Stromal cell of bone marrow (primary cell): ENCODE measurements at regions not wholly inside any gene's neighbourhood (a gene's known extent, or its start where the extent isn't known, plus 50 kb on each side); places are given as distances from the start of the nearest gene placed in this dataset.
"Not testable (repeated sequence)": the region's sequence is repeated elsewhere in the genome, so short reads cannot be mapped to it uniquely, and the experiment has no call there.

Experiments
- DNase-seq: peaks from one replicate; pipeline ENCODE4 v3.0.0-alpha.2; 2012; ENCODE audit warnings: low read depth

DNA sequence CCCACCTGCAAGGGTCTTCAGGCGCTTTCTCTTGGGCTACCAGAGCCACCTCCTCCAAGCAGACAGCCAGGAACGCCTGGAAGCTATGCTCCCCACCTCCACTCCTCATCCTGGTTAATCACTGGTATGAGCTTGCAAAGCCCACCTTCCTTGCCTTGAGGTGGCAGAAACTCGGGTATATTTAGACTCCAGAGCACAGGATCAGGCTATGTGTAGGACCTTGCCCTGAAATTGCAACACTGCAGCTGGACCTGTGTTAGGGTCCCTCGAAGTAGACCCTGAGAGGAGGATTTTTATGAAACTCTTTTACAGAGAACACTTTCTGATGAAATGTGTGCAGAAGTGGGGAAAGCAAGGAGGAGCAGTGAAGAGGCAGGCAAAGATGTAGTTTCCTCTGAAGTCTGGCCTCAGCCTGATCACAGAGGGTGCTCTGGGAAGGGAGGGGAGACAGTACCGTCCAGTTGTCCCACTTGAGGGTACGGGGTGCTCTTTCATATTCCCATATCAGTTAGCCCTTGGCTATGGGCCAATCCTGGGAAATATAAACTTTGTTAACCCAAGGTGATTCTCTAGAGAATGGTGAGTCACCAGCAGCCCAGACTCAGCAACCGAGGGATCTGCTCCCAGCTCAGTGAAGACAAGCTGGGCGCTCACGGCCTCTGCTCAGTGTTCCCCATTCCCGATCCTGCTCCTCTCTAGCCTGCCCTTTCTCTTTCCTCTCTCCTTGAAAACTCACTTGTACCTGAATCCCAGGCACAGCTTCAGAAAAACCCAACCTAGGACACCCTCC, 157.9 kb downstream of the UQCRFS1 start:
- no peak for DNase-seq

DNA sequence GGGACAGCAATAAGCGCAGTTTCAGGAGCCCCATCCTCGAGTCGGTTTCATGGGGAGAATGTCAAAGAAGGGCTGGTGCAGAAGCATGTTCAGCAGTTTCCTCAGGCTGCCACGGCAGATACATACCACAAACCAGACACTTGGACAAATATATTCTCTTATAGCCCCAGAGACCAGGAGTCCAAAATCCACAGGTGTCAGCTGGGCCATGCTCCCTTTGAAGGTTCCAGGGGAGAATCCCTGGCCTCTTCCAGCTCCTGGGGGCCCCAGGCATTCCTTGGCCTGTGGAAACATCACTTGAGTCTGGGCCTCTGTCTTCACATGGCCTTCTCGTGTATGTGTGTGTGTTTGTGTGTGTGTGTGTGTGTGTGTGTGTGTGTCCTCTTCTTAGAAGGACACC, 164.1 kb downstream of the UQCRFS1 start:
- DNase-seq, result no peak

- no peak for DNase-seq
These were observed 167.2 kb downstream of the UQCRFS1 start for GRCh38 chr19:29045679-29046254.

DNA sequence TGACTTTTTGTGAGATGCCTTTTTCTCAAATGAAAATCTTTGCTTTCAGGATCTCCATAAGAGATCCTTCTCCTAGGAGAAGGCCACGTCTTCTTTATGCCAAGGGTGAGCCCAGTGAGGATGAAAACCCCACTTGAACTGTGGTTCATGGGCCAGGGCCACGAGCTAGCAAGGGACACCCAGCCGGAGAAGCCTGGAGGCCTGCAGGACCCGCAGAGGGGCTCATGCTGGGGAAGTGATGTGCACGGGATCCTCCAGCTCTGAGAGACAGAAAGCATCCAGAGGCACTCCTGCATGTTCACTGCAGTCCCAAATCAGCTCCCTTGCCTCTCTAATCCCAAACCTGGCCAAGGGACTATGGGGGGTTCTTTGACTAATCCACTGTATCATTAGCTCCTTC, 168.9 kb downstream of the UQCRFS1 start:
- DNase-seq, result no peak

DNA sequence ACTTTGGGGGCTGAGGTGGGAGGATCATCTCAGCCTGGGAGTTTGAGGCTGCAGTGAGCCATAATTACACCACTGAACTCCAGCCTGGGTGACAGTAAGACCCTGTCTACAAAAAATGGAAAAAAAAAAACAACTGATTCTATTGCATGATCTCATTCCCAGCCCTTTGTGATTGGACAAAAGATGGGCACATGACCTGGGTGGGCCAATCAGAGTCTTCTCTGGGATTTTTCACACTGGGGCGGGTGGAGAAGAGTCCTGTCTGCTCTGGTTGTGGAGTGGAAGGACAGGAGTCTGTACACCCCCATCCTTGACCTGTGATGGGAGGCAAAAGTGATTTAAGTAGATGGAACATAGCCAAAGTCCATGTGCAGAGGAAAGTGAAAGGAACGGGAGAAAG, 170.5 kb downstream of the UQCRFS1 start:
- DNase-seq, result no peak

DNA sequence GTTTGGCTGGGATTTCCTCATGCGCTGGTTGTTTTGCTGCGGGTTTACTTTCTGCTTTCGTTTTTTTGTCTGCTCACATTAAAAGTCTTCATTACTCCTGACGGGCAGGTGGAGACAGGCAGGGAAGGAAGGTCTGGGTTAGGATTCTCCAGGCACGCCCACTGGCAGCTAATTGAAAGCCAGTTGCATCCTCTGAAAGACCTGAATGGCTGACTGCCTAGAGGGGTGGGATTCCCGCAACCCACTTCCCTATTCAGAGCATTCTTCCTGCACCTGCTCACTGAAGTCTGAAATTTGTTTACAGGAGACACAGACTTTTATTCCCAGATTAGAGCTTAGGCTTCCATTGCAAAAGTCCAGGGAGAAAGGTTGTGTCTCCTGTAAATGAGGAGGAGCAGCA, 172.0 kb downstream of the UQCRFS1 start:
- no peak for DNase-seq

DNA sequence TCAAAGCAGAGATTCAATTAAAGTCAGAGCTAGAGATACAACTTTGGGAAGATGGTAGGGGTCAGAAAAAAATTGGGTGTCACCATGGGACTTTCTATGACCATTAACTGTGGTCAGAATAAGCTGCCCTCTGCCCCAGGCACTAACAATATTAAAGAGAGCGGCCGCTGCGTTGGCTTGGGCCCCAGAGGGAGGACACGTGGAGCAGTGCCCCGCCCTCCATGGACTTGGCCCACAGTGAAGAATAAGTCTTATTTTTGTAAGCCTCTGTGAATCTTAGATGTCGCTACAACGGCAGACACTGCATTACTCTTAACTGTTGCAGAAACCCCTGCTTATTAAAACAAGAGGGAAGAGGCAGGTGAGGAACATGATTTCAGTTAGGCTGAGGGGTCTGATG, 172.7 kb downstream of the UQCRFS1 start:
- DNase-seq, result no peak

DNA sequence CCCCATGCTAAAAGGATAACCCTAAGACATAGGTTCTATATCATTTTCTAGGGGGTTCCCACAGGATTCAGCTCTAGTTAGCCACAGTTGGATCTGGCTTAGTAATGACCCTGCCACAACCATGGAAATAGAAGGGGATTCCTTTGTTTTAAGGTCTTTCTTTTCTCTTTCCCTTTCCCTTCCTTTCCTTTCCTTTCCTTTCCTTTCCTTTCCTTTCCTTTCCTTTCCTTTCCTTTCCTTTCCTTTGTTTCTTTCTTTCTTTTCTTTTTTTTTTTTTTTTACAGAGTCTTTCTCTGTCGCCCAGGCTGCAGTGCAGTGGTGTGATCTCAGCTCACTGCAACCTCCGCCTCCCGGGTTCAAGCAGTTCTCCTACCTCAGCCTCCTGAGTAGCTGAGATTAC, 173.9 kb downstream of the UQCRFS1 start:
- DNase-seq, result not testable (repeated sequence)

DNA sequence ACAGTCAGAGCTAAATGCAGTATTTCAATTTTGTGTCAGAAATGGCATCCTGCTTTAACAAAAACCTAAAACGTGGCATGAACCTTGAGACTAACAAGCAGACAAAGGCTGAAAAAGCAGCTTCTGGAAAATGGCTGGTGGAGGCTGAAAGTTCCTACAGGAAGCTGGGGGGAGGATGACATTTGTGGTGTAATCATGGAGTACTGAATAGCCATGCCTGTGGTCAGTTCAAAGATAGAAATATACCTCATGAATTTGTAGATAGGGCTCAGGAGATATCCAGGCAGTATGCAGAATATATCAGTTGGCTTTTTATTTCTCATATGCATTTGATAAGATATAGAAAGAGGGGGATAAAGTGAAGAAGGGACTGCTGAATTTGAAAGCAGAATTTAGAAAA, 181.7 kb downstream of the UQCRFS1 start:
- no peak for DNase-seq

DNA sequence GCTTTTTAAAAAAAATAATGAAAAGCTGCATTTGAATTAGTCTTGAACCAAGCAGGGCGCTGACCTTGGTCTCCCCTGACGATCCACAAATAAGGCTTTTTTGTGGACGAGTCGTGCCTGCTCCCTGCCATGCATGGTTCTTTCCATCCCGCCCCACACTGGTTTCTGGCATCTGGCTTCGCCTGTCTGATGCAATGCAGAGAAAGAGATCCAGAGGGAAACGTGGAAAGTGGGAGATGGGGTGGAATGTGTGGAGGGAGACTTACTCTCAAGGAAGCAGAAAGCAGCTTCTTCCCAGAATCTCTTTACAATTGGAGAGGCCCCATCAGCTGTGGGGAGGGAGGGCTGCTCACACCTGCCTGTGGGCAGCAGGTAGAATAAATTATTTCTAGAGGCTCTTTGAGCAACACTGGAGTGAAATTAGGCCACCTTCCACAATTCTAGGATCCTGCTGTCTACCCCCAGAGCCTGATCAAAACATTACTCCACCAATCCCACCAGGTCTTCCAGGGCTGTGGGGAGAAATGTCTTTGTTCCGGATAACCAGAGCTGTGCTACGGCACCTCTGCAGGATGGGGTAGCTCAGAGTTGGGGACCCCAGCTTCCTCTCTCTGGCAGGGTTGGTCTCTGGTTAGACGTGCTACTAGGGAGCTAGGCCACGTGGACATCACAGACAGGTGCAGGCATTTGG, 183.5 kb downstream of the UQCRFS1 start:
- no peak for DNase-seq

DNA sequence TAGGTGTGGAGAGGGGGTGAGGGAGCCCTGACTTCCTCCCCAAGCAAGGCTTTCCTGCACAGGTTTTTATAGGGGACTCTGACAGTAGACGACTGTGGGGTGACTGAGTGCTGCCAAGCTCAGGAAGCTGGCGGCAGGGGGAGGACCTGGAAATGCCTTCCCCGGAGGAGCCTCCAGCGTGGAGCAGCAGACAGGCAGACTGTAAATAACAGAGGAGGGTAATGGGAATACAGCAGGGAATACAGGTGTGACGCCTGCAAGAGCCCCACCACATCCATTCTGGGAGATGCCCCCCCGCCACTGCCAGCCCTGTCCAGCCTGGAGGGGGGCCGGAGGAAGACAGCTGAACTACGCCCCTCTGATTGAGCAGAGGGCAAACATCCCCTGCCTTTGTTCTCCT, 190.4 kb downstream of the UQCRFS1 start:
- DNase-seq, result no peak

DNA sequence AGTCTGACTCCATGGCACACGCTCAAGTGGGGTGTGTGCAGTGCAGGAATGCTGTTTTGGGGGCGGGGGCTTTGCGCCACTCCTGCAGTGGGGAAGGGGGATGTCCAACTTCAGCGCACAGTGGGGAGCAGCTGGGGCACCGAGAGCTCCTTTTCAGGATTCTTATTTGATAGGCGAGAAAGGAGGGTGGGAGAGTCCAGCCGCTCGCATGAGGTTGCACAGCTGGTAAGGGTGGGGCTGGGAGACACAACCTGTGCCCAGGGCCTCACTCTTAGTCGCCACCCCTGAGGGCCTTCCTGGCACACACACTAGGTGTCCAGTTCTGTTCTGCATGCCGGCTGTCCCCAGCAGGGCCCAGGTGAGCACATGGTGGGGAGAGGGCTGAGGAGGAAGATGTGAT, 190.8 kb downstream of the UQCRFS1 start:
- no peak for DNase-seq

- no peak for DNase-seq
These were observed 191.6 kb downstream of the UQCRFS1 start for GRCh38 chr19:29021232-29021916.

GRCh38 chr19:29019403-29019802, 193.5 kb downstream of the UQCRFS1 start:
- no peak for DNase-seq

- no peak for DNase-seq
These were observed 194.4 kb downstream of the UQCRFS1 start for GRCh38 chr19:29018542-29018941.

- no peak for DNase-seq
These were observed 195.2 kb downstream of the UQCRFS1 start for GRCh38 chr19:29017788-29018187.

DNA sequence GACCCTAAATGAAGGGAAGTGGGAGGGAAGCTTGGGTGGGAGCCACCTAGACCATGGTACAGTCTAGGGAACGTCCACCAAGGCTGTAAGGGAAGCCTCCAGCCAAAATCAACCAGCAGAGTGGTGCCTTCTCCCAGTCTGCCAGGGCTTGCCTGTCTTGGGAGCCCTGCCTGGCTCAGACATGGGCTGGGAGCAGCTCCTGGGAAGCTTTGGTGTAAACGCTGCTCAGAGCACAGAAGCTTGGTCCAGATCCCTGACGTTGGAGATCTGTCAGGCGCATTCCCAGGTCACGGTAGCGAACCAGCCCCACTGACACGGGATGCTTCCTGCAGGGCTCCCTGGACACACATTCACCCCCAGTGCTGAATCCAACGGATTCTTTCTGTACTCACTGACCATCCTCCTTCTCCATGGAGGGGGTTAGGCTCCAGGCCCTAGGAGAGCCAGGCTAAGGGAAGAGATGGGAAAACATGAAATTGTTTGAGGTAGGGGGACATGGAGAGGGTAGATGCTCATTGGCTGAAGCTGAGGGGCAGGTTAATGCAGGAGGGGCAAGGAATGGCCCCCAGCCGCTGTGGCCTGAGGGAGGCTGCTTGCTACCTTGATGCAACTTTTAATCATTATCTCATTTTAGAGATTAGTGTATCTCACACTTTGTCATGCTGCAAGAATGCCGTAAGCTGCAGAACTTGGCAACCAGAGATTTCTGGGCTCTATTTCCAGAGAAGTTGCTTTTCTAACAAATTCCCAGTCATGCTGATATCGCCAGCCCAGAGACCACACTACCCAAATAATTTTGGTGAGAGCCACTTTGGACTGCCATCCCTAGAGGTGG, 195.8 kb downstream of the UQCRFS1 start:
- no peak for DNase-seq

DNA sequence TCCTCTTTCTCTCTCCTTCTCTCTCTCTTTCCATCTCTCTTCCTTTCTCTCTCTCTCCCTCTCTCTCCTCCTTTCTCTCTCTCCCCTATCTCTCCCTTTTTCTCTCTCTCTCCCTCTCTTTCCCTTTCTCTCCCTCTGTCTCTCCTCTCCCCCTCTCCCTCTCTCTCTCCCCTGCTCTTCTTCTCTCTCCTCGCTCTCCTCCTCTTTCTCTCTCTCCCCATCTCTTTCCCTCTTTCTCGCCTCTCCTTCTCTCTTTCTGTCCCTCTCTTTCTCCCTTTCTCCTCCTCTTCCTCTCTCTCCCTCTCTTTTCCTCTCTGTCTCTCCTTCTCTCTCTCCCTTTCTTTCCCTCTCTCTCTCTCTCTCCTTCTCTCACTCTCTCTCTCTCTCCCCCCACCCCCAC, 196.6 kb downstream of the UQCRFS1 start:
- DNase-seq, result no peak

DNA sequence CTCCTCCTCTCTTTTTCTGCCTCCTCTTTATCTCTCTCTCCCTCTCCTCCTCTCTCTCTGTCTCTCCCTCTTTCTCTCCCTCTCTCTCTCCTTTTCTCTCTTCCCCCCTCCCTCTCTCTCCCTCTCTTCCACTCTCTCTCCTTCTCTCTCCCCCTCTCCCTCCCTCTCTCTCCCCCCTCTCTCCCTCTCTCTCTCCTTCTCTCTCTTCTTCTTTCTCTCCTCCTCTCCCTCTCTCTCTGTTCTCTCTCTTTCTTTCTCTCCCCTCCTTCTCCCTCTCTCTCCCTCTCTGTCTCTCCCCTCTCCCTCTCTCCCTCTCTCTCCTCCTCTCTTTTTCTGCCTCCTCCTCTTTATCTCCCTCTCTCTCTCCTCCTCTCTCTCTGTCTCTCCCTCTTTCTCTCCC, 197.4 kb downstream of the UQCRFS1 start:
- DNase-seq, result no peak

DNA sequence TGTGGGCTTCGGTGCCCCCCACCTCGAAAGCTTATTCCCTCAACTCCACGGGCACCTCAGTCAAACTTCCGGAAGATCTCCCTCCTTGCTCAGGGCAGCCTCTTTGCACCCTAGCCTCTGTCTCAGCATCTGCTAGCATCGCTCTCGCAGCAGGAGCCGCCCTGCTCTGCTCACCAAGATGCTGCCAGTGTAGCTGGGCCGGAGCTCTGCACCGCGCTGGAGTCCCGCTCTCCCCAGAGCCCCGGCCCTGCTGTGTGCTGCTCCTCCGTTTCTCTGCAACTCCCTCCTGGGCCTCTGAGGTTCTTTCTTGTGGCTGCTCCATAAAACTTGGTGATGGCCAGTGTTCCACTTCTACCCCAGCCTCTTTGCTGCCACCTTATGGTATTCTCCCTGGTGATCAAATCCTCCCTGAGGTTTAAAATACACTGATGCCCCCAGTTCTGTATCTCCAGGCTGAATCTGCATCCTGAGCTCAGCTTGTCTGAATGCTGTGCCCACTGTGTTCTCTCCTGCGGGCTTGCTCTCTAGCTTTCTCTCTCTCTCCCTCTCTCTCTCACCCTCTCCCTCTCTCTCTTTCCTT, 198.0 kb downstream of the UQCRFS1 start:
- no peak for DNase-seq

- no peak for DNase-seq
These were observed 199.0 kb downstream of the UQCRFS1 start for GRCh38 chr19:29013988-29014387.

DNA sequence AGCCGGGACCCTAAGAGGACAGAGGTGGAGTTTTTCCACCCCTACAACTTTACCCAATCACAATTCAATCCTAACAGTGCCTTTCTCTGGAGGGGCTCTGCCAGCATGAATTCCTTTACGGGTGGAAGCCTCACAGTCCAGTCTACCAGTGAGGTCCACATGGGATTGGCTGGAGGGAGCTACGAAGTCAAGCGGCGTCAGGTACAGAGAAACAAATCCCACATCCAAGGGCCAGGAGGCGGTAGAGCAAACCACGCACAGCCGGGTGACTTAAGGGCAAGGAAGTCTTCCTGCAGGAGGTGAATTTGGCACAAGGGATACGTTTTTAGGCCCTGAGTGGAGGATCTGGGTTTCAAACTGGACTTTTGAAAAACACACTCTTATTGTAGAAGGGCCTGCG, 199.6 kb downstream of the UQCRFS1 start:
- DNase-seq, result no peak
